ENCODE measurements at regions not wholly inside any gene's neighbourhood (a gene's known extent, or its start where the extent isn't known, plus 50 kb on each side); places are given as distances from the start of the nearest gene placed in this dataset.

- DNase-seq (ENCODE audit: low read depth) = no peak
- TF ChIP-seq CTCF (IDR thresholded peaks at IDR 0.05; ENCODE audit: insufficient read depth, low read depth, low read length) = no peak
- no peak overlapping the region for H3K4me3 ChIP-seq (ENCODE audit: low read depth, low read length)
Observed at GRCh38 chr4:125961626-125962025, 646.9 kb downstream of the FAT4 start.

- peak; percentile 81 for DNase-seq (ENCODE audit: low read depth)
- TF ChIP-seq CTCF (IDR thresholded peaks at IDR 0.05; ENCODE audit: insufficient read depth, low read depth, low read length) = no peak
- H3K4me3 ChIP-seq (ENCODE audit: low read depth, low read length) = no peak overlapping the region
Observed at GRCh38 chr4:125975861-125976397, 661.2 kb downstream of the FAT4 start.

DNA sequence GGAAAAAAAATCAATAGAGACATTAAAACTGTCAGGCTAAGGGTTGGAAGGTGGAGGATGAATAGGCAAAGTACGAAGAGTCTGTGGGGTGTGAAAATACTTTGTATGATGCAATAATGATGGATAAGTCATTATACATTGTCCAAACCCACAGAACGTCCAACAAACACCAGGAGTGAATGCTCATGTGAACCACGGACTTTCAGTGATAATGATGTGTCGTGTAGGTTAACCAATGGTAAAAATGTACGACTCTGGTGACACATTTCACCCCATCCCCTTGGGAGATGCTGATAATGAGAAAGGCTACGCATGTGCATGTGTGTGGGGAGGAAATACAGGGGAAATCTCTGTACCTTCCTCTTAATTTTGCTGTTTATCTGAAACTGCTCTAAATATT is 665.2 kb downstream of the FAT4 start:
- no peak overlapping the region for H3K4me3 ChIP-seq (ENCODE audit: low read depth, low read length)
- no peak for DNase-seq (ENCODE audit: low read depth)
- TF ChIP-seq CTCF (IDR thresholded peaks at IDR 0.05; ENCODE audit: insufficient read depth, low read depth, low read length) = no peak

DNA sequence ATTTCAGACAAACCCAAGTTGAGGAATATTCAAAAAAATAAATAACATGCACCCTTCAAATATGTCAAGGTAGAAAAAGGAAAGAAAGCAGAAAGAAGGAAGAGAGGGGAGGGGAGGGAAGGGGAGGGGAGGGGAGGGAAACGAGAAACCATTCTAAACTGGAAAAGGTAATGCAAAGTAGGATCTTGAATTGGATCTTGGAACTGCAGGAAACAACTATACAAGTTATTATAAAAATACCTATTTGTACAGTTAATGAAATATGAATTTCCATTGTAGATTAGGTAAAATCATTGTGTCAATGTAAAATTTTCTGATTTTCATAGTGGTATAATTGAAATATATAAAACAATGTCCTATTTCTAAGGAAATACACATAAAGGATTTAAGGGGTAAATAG is 668.4 kb downstream of the FAT4 start:
- TF ChIP-seq CTCF (IDR thresholded peaks at IDR 0.05; ENCODE audit: insufficient read depth, low read depth, low read length) = no peak
- DNase-seq (ENCODE audit: low read depth) = no peak

DNA sequence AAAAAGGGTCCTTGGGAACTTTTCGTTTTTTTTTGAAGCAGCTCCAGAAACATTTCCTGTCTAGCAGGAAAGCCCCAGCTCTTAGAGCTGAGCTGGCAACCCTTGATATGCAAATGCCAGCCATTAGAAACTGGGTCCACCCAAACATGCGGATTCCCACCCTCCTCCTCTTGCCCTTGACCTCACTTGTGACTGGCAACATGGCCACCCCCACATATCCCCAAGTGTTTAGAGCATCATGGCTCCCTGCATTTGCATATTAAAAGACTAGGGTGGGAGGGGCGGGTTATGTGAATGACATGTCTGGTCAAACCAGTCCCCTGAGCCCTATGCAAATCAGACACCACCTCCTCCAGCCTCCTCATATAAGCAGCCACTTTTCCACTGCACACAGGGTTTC is 671.1 kb downstream of the FAT4 start:
- no peak for DNase-seq (ENCODE audit: low read depth)
- TF ChIP-seq CTCF (IDR thresholded peaks at IDR 0.05; ENCODE audit: insufficient read depth, low read depth, low read length) = no peak
- H3K4me3 ChIP-seq (ENCODE audit: low read depth, low read length) = no peak overlapping the region

More for the DNA sequence above, 668.4 kb downstream of the FAT4 start:
- H3K4me3 ChIP-seq (ENCODE audit: low read depth, low read length) = no peak overlapping the region

- DNase-seq (ENCODE audit: low read depth) = no peak
- H3K4me3 ChIP-seq (ENCODE audit: low read depth, low read length) = no peak overlapping the region
- TF ChIP-seq CTCF (IDR thresholded peaks at IDR 0.05; ENCODE audit: insufficient read depth, low read depth, low read length) = no peak
Observed at GRCh38 chr4:125986307-125986706, 671.6 kb downstream of the FAT4 start.

GRCh38 chr4:125988464-125988863 is 673.7 kb downstream of the FAT4 start:
- H3K4me3 ChIP-seq (ENCODE audit: low read depth, low read length) = no peak overlapping the region
- TF ChIP-seq CTCF (IDR thresholded peaks at IDR 0.05; ENCODE audit: insufficient read depth, low read depth, low read length) = no peak
- DNase-seq (ENCODE audit: low read depth) = no peak

Measured in fibroblast of villous mesenchyme (primary cell).